GM12874 (cell line): ENCODE measurements at regions not wholly inside any gene's neighbourhood (a gene's known extent, or its start where the extent isn't known, plus 50 kb on each side); places are given as distances from the start of the nearest gene placed in this dataset.

ENCODE experiments used
- CTCF ChIP-seq: IDR thresholded peaks from 2 replicates; pipeline ENCODE4 v1.5.1; 2011; ENCODE audit warnings: low read depth, mild to moderate bottlenecking, control low read depth, low read length, moderate library complexity; ENCODE audit not compliant: insufficient read depth

GRCh38 chr4:138014590-138015288, 227.4 kb downstream of the SLC7A11 start:
- TF ChIP-seq CTCF: no peak

GRCh38 chr4:138013625-138014024, 228.5 kb downstream of the SLC7A11 start:
- no peak for TF ChIP-seq CTCF

- no peak for TF ChIP-seq CTCF
These were observed 231.5 kb downstream of the SLC7A11 start for GRCh38 chr4:138010639-138011038.

GRCh38 chr4:138007572-138007971, 234.6 kb downstream of the SLC7A11 start:
- peak; percentile 23; the same call in 1 of the 2 replicates for TF ChIP-seq CTCF

GRCh38 chr4:138005486-138005885, 236.7 kb downstream of the SLC7A11 start:
- no peak for TF ChIP-seq CTCF

- no peak for TF ChIP-seq CTCF
These were observed 238.9 kb downstream of the SLC7A11 start for GRCh38 chr4:138003248-138003647.

- no peak for TF ChIP-seq CTCF
These were observed 243.3 kb downstream of the SLC7A11 start for GRCh38 chr4:137998666-137999429.
